Naive thymus-derived CD4-positive, alpha-beta T cell (primary cell): ENCODE measurements at regions not wholly inside any gene's neighbourhood (a gene's known extent, or its start where the extent isn't known, plus 50 kb on each side); places are given as distances from the start of the nearest gene placed in this dataset.

ENCODE experiments used
- ATAC-seq: fragments of 150-1000 bp; cut with Tn5 transposase; 2 replicates; pipeline ENCODE4 v1.10.0; 2021; ENCODE audit warnings: mild to moderate bottlenecking, moderate library complexity
- CTCF ChIA-PET: fragments of 350-600 bp; sonication (Branson Sonifier 250); formaldehyde crosslinking; loops from one replicate; lab custom pipeline; 2021; ENCODE audit warnings: antibody characterized with exemption; lab: Charles Lee
- POLR2A ChIA-PET: fragments of 350-600 bp; sonication (Branson Sonifier 250); formaldehyde crosslinking; loops from one replicate; lab custom pipeline; 2021; ENCODE audit warnings: antibody characterized with exemption, inconsistent platforms; lab: Charles Lee
- DNase-seq, 9 donors: peaks; one replicate each; pipeline versions ENCODE4 v3.0.0 to v3.0.0-alpha.2; 2020 to 2022; ENCODE audit warnings: mixed read lengths in 1 of 9
- H3K27ac ChIP-seq: one replicate; pipeline ENCODE4 v1.7.0; 2013; ENCODE audit warnings: mild to moderate bottlenecking, low read depth, low read length, moderate library complexity
- H3K27me3 ChIP-seq, 2 donors: one replicate each; pipeline ENCODE4 v1.7.0; 2013; ENCODE audit warnings: low read length in 2 of 2, mild to moderate bottlenecking in 2 of 2, moderate library complexity in 2 of 2; ENCODE audit not compliant: control insufficient read depth in 2 of 2, insufficient read depth in 2 of 2
- H3K36me3 ChIP-seq, 3 experiments: 1 replicate in 2 of 3; 2 replicates in 1 of 3; pipeline ENCODE4 v1.7.0; 2013; ENCODE audit warnings: low read length in 3 of 3, mild to moderate bottlenecking in 3 of 3, moderate library complexity in 1 of 3; ENCODE audit not compliant: insufficient read depth in 3 of 3, control insufficient read depth in 2 of 3
- H3K4me1 ChIP-seq, 2 donors: one replicate each; pipeline ENCODE4 v1.7.0; 2013; ENCODE audit warnings: low read length in 2 of 2, mild to moderate bottlenecking in 2 of 2, moderate library complexity in 1 of 2; ENCODE audit not compliant: control insufficient read depth in 2 of 2, insufficient read depth in 2 of 2
- H3K4me3 ChIP-seq: 2 replicates; pipeline ENCODE4 v1.7.0; 2013; ENCODE audit warnings: mild to moderate bottlenecking, low read length
- H3K9me3 ChIP-seq, 3 experiments: 1 replicate in 2 of 3; 2 replicates in 1 of 3; pipeline ENCODE4 v1.7.0; 2013; ENCODE audit warnings: low read length in 3 of 3; ENCODE audit not compliant: control insufficient read depth in 2 of 3
- H3K27ac Mint-ChIP-seq, 9 donors: one replicate each; pipeline ENCODE4 v1.8.0; 2020 to 2022; ENCODE audit warnings: mixed read lengths in 9 of 9, mild to moderate bottlenecking in 8 of 9, moderate library complexity in 5 of 9, inconsistent platforms in 2 of 9
- H3K27me3 Mint-ChIP-seq, 5 donors: one replicate each; pipeline ENCODE4 v1.8.0; 2021 to 2022; ENCODE audit warnings: mixed read lengths in 5 of 5, mild to moderate bottlenecking in 1 of 5
- H3K36me3 Mint-ChIP-seq, 5 donors: one replicate each; pipeline ENCODE4 v1.8.0; 2020 to 2022; ENCODE audit warnings: mixed read lengths in 5 of 5, mild to moderate bottlenecking in 3 of 5, inconsistent platforms in 1 of 5
- H3K4me1 Mint-ChIP-seq, 7 donors: one replicate each; pipeline ENCODE4 v1.8.0; 2020 to 2022; ENCODE audit warnings: mixed read lengths in 7 of 7, mild to moderate bottlenecking in 3 of 7, inconsistent platforms in 1 of 7
- H3K4me3 Mint-ChIP-seq, 10 donors: one replicate each; pipeline ENCODE4 v1.8.0; 2020 to 2022; ENCODE audit warnings: mild to moderate bottlenecking in 10 of 10, mixed read lengths in 10 of 10, moderate library complexity in 6 of 10, inconsistent platforms in 2 of 10
- H3K9me3 Mint-ChIP-seq, 11 donors: one replicate each; pipeline ENCODE4 v1.8.0; 2020 to 2022; ENCODE audit warnings: mixed read lengths in 11 of 11, mild to moderate bottlenecking in 4 of 11, inconsistent platforms in 1 of 11, moderate library complexity in 1 of 11
- intact Hi-C, 2 donors: fragments of 100-400 bp; cut with micrococcal nuclease; formaldehyde crosslinking; loops; one replicate each; pipeline ENCODE4 v1.15.1; 2023

DNA sequence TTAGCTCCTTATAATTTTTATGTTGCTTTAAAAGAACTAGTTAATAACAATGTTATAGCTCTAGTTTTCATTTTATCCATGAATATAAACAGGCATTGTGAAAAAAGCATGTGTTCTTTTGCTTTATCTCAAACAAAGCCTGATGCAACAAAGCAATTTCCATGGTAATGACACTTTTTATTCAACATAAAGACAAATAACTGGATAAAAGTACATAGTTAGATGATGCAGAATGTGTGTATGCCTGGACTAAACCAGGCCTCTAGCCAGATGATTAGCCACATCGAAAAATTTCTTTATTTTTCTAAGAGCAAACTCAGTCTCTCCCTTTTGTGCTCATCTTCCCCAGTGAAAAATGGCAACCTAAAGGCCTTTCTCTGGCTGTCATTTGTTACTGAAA is 125.6 kb upstream of the TARS1 start:
- H3K27ac ChIP-seq = no peak overlapping the region
- no peaks in the 10 kb centered on the region for H3K4me1 ChIP-seq
- Mint-ChIP-seq H3K36me3 (no peaks in the 10 kb centered on the region), H3K4me3 (no peak overlapping the region), H3K4me1 (no peaks in the 10 kb centered on the region), H3K27ac (no peak overlapping the region), H3K27me3 (peaks cover 0 to 5% (median 0%) of the 10 kb centered on the region in 5 donors), H3K9me3 (peaks cover 0 to 8% (median 0%) of the 10 kb centered on the region in 11 donors)
- ATAC-seq = no peak
- no peaks in the 10 kb centered on the region for H3K9me3 ChIP-seq
- CTCF ChIA-PET = no interaction called here
- intact Hi-C loops = no loop called here
- H3K27me3 ChIP-seq = no peaks in the 10 kb centered on the region
- POLR2A ChIA-PET = no interaction called here
- H3K4me3 ChIP-seq = no peak overlapping the region
- H3K36me3 ChIP-seq = no peaks in the 10 kb centered on the region
- DNase-seq = no peak

GRCh38 chr5:33316773-33317172 is 124.0 kb upstream of the TARS1 start:
- DNase-seq = no peak
- no peaks in the 10 kb centered on the region for H3K4me1 Mint-ChIP-seq
- ATAC-seq = no peak
- ChIA-PET POLR2A (no interaction called here), CTCF (no interaction called here)
- intact Hi-C loops = no loop called here
- Histone ChIP-seq H3K4me3 (no peak overlapping the region), H3K9me3 (no peaks in the 10 kb centered on the region), H3K27ac (no peak overlapping the region), H3K36me3 (no peaks in the 10 kb centered on the region), H3K4me1 (no peaks in the 10 kb centered on the region), H3K27me3 (no peaks in the 10 kb centered on the region)
- H3K9me3 Mint-ChIP-seq = peaks cover 0 to 2% (median 0%) of the 10 kb centered on the region in 11 donors
- no peak overlapping the region for H3K4me3 Mint-ChIP-seq
- no peak overlapping the region for H3K27ac Mint-ChIP-seq
- H3K27me3 Mint-ChIP-seq = no peaks in the 10 kb centered on the region
- no peaks in the 10 kb centered on the region for H3K36me3 Mint-ChIP-seq

DNA sequence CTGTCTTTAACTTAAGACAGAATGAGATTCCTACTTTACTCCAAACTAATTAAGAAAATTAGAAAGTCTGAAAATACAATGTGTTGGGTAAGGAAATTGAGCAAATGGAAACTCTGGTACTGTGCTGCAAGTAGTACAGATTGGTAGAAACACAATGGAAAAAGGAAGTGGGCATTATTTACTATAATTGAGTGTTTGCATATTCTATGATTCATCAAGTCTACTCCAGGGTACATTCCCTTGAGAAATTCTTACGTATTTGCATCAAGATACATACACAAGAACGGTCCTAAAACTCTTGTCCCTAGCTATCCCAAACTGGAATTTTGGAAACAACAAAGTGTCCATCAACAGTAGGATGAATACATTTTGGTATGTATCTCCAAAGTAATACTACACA is 123.5 kb upstream of the TARS1 start:
- H3K27me3 ChIP-seq = no peaks in the 10 kb centered on the region
- no peak overlapping the region for H3K27ac Mint-ChIP-seq
- DNase-seq (no peak), ATAC-seq (no peak)
- H3K9me3 ChIP-seq = no peaks in the 10 kb centered on the region
- H3K4me1 ChIP-seq = no peaks in the 10 kb centered on the region
- no peaks in the 10 kb centered on the region for H3K27me3 Mint-ChIP-seq
- no peaks in the 10 kb centered on the region for H3K4me1 Mint-ChIP-seq
- intact Hi-C loops = no loop called here
- no peak overlapping the region for H3K4me3 ChIP-seq
- ChIA-PET POLR2A (no interaction called here), CTCF (no interaction called here)
- H3K27ac ChIP-seq = no peak overlapping the region
- no peaks in the 10 kb centered on the region for H3K36me3 Mint-ChIP-seq
- no peaks in the 10 kb centered on the region for H3K36me3 ChIP-seq
- H3K4me3 Mint-ChIP-seq = no peak overlapping the region
- H3K9me3 Mint-ChIP-seq = peaks cover 0 to 2% (median 0%) of the 10 kb centered on the region in 11 donors

- ChIA-PET POLR2A (no interaction called here), CTCF (interaction anchor here (0.5 kb wide), 1 partner anchor 9 kb away, joined by 4 read pairs; no protein-coding TSS in a partner anchor)
- no peaks in the 10 kb centered on the region for H3K9me3 ChIP-seq
- H3K27ac ChIP-seq = no peak overlapping the region
- ATAC-seq (no peak), DNase-seq (no peak)
- H3K27ac Mint-ChIP-seq = no peak overlapping the region
- H3K4me1 ChIP-seq = no peaks in the 10 kb centered on the region
- H3K36me3 Mint-ChIP-seq = no peaks in the 10 kb centered on the region
- no peaks in the 10 kb centered on the region for H3K27me3 ChIP-seq
- intact Hi-C loops = no loop called here
- no peaks in the 10 kb centered on the region for H3K9me3 Mint-ChIP-seq
- H3K4me1 Mint-ChIP-seq = no peaks in the 10 kb centered on the region
- no peak overlapping the region for H3K4me3 ChIP-seq
- no peaks in the 10 kb centered on the region for H3K27me3 Mint-ChIP-seq
- H3K36me3 ChIP-seq = no peaks in the 10 kb centered on the region
- no peak overlapping the region for H3K4me3 Mint-ChIP-seq
Observed at GRCh38 chr5:33319151-33319550, 121.6 kb upstream of the TARS1 start.

DNA sequence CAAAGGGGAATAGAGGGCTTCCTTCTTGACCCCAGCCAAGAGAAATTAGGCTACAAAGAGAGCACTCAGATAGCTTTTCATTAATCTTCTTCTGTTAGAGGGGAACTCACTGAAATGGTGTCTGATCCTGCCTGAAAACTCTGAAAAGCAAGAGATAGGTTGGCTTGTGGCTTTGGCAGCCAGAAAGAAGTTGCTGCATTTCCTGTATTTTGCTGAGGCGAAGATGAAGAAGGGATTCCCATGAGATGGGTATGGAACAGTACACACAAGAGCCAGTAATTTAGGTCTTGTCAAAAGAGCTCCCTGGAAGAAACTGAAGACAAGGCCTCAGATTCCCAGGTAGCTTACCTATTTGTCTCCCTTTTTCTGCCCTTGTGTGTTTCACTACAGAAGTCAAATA is 120.9 kb upstream of the TARS1 start:
- Histone ChIP-seq H3K27ac (no peak overlapping the region), H3K4me1 (no peaks in the 10 kb centered on the region), H3K9me3 (no peaks in the 10 kb centered on the region), H3K4me3 (no peak overlapping the region), H3K27me3 (no peaks in the 10 kb centered on the region), H3K36me3 (no peaks in the 10 kb centered on the region)
- intact Hi-C loops = no loop called here
- H3K27me3 Mint-ChIP-seq = no peaks in the 10 kb centered on the region
- no peak overlapping the region for H3K4me3 Mint-ChIP-seq
- no peaks in the 10 kb centered on the region for H3K36me3 Mint-ChIP-seq
- ChIA-PET POLR2A (no interaction called here), CTCF (no interaction called here)
- H3K27ac Mint-ChIP-seq = no peak overlapping the region
- H3K4me1 Mint-ChIP-seq = no peaks in the 10 kb centered on the region
- DNase-seq = no peak
- ATAC-seq = no peak
- H3K9me3 Mint-ChIP-seq = no peaks in the 10 kb centered on the region

DNA sequence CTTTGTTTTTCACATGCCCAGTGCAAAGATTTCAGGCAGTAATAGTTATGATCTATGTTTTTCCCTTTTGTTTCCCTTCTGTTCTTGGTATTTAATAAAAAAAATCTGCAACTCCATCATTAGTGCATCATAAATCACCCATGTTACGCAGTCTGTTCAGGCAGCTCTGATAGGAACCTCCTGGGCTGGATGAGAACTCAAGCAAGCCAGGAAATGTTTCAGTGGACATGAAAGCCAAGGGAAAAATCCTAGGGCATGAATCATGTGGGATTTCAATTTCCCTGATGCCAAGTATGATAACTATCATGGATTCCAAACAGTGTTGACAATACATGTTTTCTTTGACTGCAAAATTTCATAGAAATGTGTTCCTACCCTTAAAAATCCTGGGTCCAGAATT is 119.7 kb upstream of the TARS1 start:
- Mint-ChIP-seq H3K4me3 (no peak overlapping the region), H3K27ac (no peak overlapping the region), H3K9me3 (no peaks in the 10 kb centered on the region), H3K27me3 (no peaks in the 10 kb centered on the region), H3K4me1 (no peaks in the 10 kb centered on the region), H3K36me3 (no peaks in the 10 kb centered on the region)
- DNase-seq = no peak
- ChIA-PET POLR2A (no interaction called here), CTCF (no interaction called here)
- Histone ChIP-seq H3K4me3 (no peak overlapping the region), H3K36me3 (no peaks in the 10 kb centered on the region), H3K27ac (no peak overlapping the region), H3K4me1 (no peaks in the 10 kb centered on the region), H3K9me3 (no peaks in the 10 kb centered on the region), H3K27me3 (no peaks in the 10 kb centered on the region)
- intact Hi-C loops = no loop called here
- ATAC-seq = no peak

- no peaks in the 10 kb centered on the region for H3K9me3 ChIP-seq
- H3K27ac ChIP-seq = no peak overlapping the region
- Mint-ChIP-seq H3K27ac (no peak overlapping the region), H3K4me3 (no peak overlapping the region), H3K9me3 (peaks cover 0 to 12% (median 0%) of the 10 kb centered on the region in 11 donors), H3K36me3 (no peaks in the 10 kb centered on the region), H3K27me3 (peaks cover 0 to 4% (median 0%) of the 10 kb centered on the region in 5 donors), H3K4me1 (no peaks in the 10 kb centered on the region)
- ATAC-seq (no peak), DNase-seq (no peak)
- H3K4me1 ChIP-seq = no peaks in the 10 kb centered on the region
- intact Hi-C loops = no loop called here
- H3K4me3 ChIP-seq = no peak overlapping the region
- no peaks in the 10 kb centered on the region for H3K36me3 ChIP-seq
- no peaks in the 10 kb centered on the region for H3K27me3 ChIP-seq
- CTCF ChIA-PET = interaction anchor here (0.6 kb wide), 1 partner anchor 1090 kb away, joined by 4 read pairs; no protein-coding TSS in a partner anchor
- POLR2A ChIA-PET = no interaction called here
Observed at GRCh38 chr5:33322632-33323031, 118.1 kb upstream of the TARS1 start.
